NCI-H774 (cell line): ENCODE measurements at regions not wholly inside any gene's neighbourhood (a gene's known extent, or its start where the extent isn't known, plus 50 kb on each side); places are given as distances from the start of the nearest gene placed in this dataset.
"Not testable (repeated sequence)": the region's sequence is repeated elsewhere in the genome, so short reads cannot be mapped to it uniquely, and the experiment has no call there.

ENCODE experiments used
- DNase-seq: peaks from one replicate; lab custom pipeline; 2025; lab: John Stamatoyannopoulos, UW

DNA sequence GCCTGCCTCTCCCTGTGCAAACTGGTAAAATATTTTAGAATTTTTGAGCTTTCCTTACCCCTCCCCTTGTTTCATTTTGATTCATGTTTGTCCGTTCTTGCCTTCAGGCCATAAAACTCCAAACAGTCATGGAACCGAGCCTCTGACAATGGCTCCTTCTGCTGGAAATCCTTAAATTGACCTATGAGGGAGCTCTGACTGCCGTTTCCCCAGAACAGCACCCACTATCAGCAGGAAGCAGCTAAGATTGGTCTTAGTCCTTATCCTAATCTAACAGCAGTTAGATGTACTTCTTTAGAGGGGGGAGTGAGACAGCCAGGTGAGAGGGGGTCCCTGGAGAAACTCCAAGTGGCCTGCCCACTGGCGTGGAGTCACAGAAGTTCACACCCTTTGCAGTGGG lies 106.7 kb downstream of the FAM174A start:
- DNase-seq: no peak

DNA sequence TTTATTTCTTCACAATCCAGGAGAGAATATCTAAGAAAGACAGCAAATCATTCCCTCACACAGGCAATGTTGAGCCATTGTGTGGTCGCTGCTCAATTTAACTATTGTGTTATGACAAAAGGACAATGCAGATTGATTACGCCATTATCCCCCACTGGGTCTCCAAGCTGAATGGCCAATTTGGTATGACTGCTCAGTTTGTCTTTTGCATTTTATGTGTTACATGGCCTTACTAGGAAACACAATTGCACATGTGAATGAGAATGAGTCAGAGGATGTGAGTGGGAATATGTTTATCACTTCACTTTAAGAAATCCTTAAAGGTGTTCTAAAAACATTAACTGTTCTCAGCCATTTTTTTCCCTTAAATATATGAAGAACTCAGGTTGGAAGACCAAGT lies 108.3 kb downstream of the FAM174A start:
- no peak for DNase-seq

GRCh38 chr5:100644185-100644584 lies 109.0 kb downstream of the FAM174A start:
- DNase-seq: no peak

DNA sequence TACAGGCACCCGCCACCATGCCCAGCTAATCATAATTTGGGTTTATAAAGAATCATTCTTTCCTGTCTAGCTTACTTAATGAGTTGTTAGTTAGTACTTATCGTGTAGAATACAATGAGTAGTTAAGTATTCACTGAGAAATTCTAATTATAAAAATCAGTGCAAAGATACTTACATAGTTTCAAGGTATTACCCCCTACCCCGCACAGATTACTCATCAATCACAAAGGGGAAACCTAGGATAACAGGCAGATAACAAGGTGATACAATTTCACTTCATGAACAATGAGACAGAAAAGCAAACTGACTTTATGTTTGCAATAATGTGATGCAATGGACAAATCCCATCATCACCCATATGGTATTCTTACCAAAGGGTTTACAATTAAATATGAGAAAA lies 109.6 kb downstream of the FAM174A start:
- no peak for DNase-seq

DNA sequence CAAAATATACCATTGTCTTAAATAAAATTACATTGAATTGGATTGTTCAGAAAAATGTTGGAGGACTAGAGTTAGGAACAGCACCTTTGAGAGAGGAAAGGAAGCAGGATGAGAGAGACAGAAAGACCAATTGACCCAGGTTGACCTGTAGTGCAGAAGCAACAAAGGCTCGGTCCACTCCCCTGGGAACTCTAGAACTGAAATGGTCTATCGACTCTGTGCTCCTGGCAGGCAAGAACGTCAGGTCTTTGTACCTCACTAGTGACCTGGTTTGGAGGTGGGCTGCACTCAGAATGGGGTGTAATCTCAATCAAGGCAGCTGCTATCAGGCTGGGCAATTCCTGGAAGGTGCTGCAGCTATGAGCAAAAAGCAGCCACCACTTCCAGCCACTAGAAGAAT lies 110.8 kb downstream of the FAM174A start:
- no peak for DNase-seq

DNA sequence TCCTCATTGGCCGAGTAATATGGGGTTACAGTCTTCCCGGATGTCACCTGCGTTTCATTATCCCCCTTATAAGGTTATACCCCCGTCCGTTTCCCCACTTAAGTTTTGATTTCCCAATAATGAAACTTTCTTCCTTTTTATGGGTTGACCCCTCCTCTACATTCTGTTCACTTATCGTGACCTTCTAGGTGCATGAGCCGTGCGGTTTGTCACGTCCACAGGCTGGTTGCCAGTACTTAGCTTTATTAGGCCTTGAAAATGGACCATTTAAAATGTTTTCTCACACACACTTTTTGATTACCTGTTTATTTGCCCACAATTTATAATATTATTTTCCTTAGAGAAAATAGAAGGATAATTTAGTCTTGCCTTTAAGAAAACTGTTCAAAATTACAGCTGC lies 111.5 kb downstream of the FAM174A start:
- no peak for DNase-seq

GRCh38 chr5:100647461-100648230 lies 112.5 kb downstream of the FAM174A start:
- no peak for DNase-seq

DNA sequence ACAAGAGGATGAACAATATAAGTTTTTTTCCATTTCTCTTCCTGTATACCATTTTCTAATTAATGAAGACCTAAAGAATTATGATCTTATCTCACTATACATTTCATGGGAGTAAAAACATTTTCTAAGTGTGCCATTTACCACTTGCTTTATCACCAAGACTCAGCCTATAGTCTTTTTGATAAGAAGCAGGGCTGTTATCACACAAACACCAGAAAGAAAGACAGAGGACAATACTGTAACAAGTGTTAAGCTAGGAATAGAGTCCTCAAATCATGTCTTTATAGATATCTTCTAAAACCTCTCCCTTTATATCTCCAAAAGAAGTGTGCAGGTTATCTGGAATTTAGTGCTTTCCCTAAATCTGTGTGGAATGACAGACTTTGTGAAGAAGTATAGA lies 119.7 kb downstream of the FAM174A start:
- DNase-seq: no peak

- not testable (repeated sequence) for DNase-seq
These were observed 121.6 kb downstream of the FAM174A start for GRCh38 chr5:100656771-100657170.

DNA sequence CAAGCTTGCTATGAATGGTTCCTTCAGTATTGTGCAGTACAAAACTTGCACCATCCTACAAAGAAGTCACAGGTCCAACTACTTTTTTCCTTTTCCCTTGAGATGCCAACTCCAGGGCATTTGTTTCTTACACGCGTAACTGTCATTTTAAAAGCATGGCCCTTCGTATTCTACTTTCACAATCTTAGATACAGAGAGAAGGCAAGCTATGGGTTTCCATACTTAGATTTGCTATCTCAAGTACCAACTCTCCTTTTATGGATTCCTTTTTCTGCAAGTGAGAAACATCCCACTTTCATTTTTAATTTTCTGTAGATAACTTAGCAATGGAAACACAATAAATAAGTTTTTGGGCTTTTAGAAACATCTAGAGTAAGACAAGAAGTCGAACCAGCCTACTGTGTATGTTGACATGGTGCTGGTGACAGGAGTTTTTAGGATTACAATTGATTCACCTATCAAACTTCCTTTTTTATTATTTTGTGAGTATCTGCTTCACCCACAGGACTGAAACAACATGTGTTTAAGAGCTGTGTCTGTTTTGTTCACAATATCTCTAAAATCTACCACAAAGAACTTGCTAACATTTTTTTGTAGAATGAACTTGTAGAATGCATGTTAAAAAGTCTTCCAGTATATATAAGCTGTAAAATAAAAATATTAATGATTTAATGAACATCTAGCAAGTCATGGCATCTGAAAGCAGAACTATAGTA lies 124.1 kb downstream of the FAM174A start:
- no peak for DNase-seq

GRCh38 chr5:100664140-100664539 lies 129.0 kb downstream of the FAM174A start:
- DNase-seq: no peak

GRCh38 chr5:100667161-100667630 lies 132.0 kb downstream of the FAM174A start:
- no peak for DNase-seq

GRCh38 chr5:100668511-100668910 lies 133.3 kb downstream of the FAM174A start:
- no peak for DNase-seq

- peak; percentile 92 for DNase-seq
These were observed 141.8 kb downstream of the FAM174A start for GRCh38 chr5:100676817-100677631.

DNA sequence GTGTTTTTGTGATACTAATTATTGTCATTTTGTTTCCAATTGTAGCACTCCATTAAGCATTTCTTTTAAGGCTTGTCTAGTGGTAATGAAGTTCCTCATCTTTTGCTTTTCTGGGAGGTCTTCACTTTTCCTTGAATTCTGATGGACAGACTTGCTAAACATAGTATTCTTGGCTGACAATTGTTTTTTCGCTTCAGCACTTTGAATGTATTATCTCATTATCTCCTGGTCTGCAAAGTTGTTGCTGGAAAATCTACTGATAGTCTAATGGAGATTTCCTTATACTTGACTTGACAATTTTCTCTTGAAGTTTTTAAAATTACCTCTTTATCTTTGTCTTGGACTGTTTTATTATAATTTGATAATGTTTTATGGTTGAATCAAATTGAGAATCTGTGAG lies 147.5 kb downstream of the FAM174A start:
- no peak for DNase-seq

- DNase-seq: no peak
These were observed 148.7 kb downstream of the FAM174A start for GRCh38 chr5:100683881-100684280.

GRCh38 chr5:100685122-100685521 lies 149.9 kb downstream of the FAM174A start:
- not testable (repeated sequence) for DNase-seq

DNA sequence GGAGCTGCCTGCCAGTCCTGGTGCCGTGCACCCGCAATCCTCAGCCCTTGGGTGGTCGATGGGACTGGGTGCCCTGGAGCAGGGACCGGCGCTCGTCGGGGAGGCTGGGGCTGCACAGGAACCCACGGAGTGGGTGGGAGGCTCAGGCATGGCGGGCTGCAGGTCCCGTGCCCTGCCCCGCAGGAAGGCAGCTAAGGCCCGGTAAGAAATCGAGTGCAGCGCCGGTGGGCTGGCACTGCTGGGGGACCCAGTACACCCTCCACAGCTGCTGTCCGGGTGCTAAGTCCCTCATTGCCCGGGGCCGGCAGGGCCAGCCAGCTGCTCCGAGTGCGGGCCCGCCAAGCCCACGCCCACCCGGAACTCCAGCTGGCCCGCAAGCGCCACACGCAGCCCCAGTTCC lies 153.7 kb downstream of the FAM174A start:
- not testable (repeated sequence) for DNase-seq

DNA sequence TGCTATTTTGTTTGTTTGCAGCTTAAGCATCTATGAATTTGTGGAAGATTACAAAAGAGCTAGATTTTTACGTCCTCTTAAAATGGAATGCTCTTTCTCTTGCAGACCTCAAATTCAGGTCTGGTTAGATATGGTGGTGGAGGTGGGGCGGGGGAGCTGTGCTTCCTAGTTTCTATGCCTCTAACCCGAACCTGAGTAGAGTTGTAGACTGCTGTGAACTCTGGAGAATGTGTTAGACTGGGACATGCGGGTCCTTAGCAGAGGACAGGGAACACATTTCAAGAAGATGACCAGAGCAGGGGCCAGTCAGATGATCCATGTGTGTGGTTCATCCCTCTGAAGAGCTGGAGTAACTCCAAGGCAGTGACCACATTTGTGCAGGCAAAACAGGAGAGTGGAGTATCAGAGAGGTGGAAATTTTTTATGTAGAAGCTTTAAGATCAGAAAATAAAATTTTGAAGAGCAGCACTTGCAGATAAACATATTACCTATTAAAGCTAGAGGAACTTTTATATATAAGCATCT lies 154.9 kb downstream of the FAM174A start:
- no peak for DNase-seq

DNA sequence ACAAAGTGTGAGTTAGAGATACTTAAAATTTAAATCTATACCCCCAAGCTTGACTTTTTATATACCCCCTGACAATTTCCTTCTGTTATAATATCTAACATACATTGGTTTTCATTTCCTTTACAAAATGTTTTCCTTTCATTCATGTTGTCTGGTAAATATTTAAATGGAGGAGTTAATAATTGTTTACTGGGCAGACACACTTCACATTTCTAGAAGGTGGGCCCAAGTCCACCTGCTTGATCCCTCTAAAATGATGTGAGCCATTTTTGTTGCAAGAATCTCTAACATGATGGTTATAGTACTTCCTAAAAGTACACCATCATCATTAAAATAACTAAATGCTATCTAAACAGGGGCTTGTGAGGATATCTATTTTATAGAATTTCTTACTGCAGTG lies 155.9 kb downstream of the FAM174A start:
- DNase-seq: no peak

DNA sequence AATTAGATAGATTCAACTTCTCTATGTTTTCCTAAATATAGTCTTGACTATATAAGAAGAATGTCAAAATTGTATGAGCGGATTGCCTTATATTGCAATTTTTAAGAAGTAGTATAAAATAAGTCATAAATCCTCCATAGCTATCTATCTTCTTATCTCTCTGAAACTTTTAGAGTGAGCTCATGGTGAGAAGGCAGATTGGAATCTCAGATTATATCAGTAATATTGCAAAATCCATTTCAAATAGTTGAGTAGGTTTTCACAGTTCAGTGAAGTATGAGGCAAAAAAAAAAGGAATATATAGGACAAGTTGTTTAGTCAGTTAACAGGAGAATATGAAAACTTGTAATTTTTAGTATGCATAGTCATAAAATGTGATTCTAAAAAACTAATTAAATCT lies 156.4 kb downstream of the FAM174A start:
- DNase-seq: no peak

GRCh38 chr5:100693481-100693880 lies 158.3 kb downstream of the FAM174A start:
- no peak for DNase-seq
